IMR-90 (cell line): ENCODE measurements at regions not wholly inside any gene's neighbourhood (a gene's known extent, or its start where the extent isn't known, plus 50 kb on each side); places are given as distances from the start of the nearest gene placed in this dataset.

Experiments used
- ATAC-seq: fragments of 200-7000 bp; cut with Tn5 transposase; 2 replicates; pipeline ENCODE4 v1.9.1; 2020; ENCODE audit warnings: low read depth, mild to moderate bottlenecking, moderate library complexity
- BruUV-seq: library from RNA; stranded (reverse); fragments of 400-500 nt; replicated peaks from 2 replicates; lab custom pipeline; 2021; lab: Mats Ljungman, UMichigan
- CTCF ChIA-PET: fragments of 300-600 bp; formaldehyde crosslinking; extraction: SDS; loops from one replicate; lab custom pipeline; 2021; ENCODE audit warnings: antibody characterized with exemption; lab: Yijun Ruan, JAX
- POLR2A ChIA-PET: fragments of 300-600 bp; sonication (Branson Sonifier 250); formaldehyde crosslinking; loops from one replicate; lab custom pipeline; 2022; ENCODE audit warnings: antibody characterized with exemption; ENCODE audit not compliant: unreplicated experiment; lab: Charles Lee
- DNase-seq: peaks from one replicate; pipeline ENCODE4 v3.0.0; 2013
- H2AFZ ChIP-seq: replicated peaks from 2 replicates; pipeline ENCODE3; 2013; ENCODE audit warnings: low read length, mild to moderate bottlenecking; ENCODE audit not compliant: poor library complexity
- H2AK5ac ChIP-seq: 2 replicates; pipeline ENCODE4 v1.6.1; 2013; ENCODE audit warnings: low read depth, low read length, inconsistent platforms
- H2AK9ac ChIP-seq: replicated peaks from 2 replicates; pipeline ENCODE3; 2013; ENCODE audit warnings: mild to moderate bottlenecking, low read depth, low read length, moderate library complexity; ENCODE audit not compliant: poor library complexity
- H2BK120ac ChIP-seq: 2 replicates; pipeline ENCODE4 v1.6.1; 2013; ENCODE audit warnings: low read depth, low read length, inconsistent platforms
- H2BK15ac ChIP-seq: 3 replicates; pipeline ENCODE4 v1.6.1; 2013; ENCODE audit warnings: low read depth, low read length, inconsistent platforms
- H2BK20ac ChIP-seq: 2 replicates; pipeline ENCODE4 v1.6.1; 2013; ENCODE audit warnings: low read depth, mild to moderate bottlenecking, inconsistent platforms, low read length, moderate library complexity
- H2BK5ac ChIP-seq: 2 replicates; pipeline ENCODE4 v1.6.1; 2013; ENCODE audit warnings: mild to moderate bottlenecking, low read depth, low read length, inconsistent platforms; ENCODE audit not compliant: poor library complexity, severe bottlenecking
- H3K14ac ChIP-seq: replicated peaks from 2 replicates; pipeline ENCODE4 v1.6.1; 2013; ENCODE audit warnings: low read depth, low read length, inconsistent platforms
- H3K18ac ChIP-seq: 2 replicates; pipeline ENCODE4 v1.6.1; 2013; ENCODE audit warnings: low read depth, low read length, control low read depth
- H3K23ac ChIP-seq: 2 replicates; pipeline ENCODE4 v1.6.1; 2013; ENCODE audit warnings: low read depth, low read length, inconsistent platforms
- H3K27ac ChIP-seq: 2 replicates; pipeline ENCODE4 v1.5.1; 2013; ENCODE audit warnings: mild to moderate bottlenecking, control low read depth, low read length; ENCODE audit not compliant: insufficient read depth
- H3K27me3 ChIP-seq: 2 replicates; pipeline ENCODE4 v1.6.1; 2013; ENCODE audit warnings: low read length; ENCODE audit not compliant: control insufficient read depth, insufficient read depth
- H3K36me3 ChIP-seq: 2 replicates; pipeline ENCODE4 v1.6.1; 2013; ENCODE audit warnings: low read length, mixed read lengths; ENCODE audit not compliant: control insufficient read depth, insufficient read depth
- H3K4ac ChIP-seq: 2 replicates; pipeline ENCODE4 v1.6.1; 2013; ENCODE audit warnings: low read depth, low read length, inconsistent platforms
- H3K4me1 ChIP-seq: 2 replicates; pipeline ENCODE4 v1.6.1; 2013; ENCODE audit warnings: low read length, mixed read lengths; ENCODE audit not compliant: control insufficient read depth, insufficient read depth
- H3K4me2 ChIP-seq: 2 replicates; pipeline ENCODE4 v1.6.1; 2013; ENCODE audit warnings: low read depth, mild to moderate bottlenecking, control low read depth, low read length, moderate library complexity
- H3K4me3 ChIP-seq: 2 replicates; pipeline ENCODE4 v1.5.1; 2013; ENCODE audit warnings: low read depth, mild to moderate bottlenecking, control low read depth, low read length, moderate library complexity; ENCODE audit not compliant: insufficient read depth
- H3K56ac ChIP-seq: 2 replicates; pipeline ENCODE4 v1.6.1; 2013; ENCODE audit warnings: low read length, inconsistent platforms; ENCODE audit not compliant: insufficient read depth; ENCODE audit errors: extremely low read depth
- H3K79me1 ChIP-seq, 2 experiments: 2 replicates each; pipeline ENCODE4 v1.6.1; 2013; ENCODE audit warnings: low read length in 2 of 2, inconsistent platforms in 1 of 2, low read depth in 1 of 2
- H3K9ac ChIP-seq: 2 replicates; pipeline ENCODE4 v1.6.1; 2013; ENCODE audit warnings: low read depth, low read length, control low read depth
- H3K9me1 ChIP-seq: 2 replicates; pipeline ENCODE4 v1.6.1; 2013; ENCODE audit warnings: low read length, inconsistent platforms; ENCODE audit not compliant: insufficient read depth
- H3K9me3 ChIP-seq: 2 replicates; pipeline ENCODE4 v1.6.1; 2013; ENCODE audit warnings: low read length; ENCODE audit not compliant: control insufficient read depth, insufficient read depth
- H4K20me1 ChIP-seq: 2 replicates; pipeline ENCODE4 v1.6.1; 2013; ENCODE audit warnings: low read length, inconsistent platforms; ENCODE audit not compliant: insufficient read depth
- H4K5ac ChIP-seq: 2 replicates; pipeline ENCODE4 v1.6.1; 2013; ENCODE audit warnings: mild to moderate bottlenecking, low read depth, low read length, control low read depth
- H4K8ac ChIP-seq, 2 experiments: 2 replicates each; pipeline ENCODE4 v1.6.1; 2013; ENCODE audit warnings: low read depth in 2 of 2, low read length in 2 of 2, control low read depth in 1 of 2, inconsistent platforms in 1 of 2
- H4K91ac ChIP-seq: 2 replicates; pipeline ENCODE4 v1.6.1; 2013; ENCODE audit warnings: low read depth, low read length, inconsistent platforms; ENCODE audit not compliant: insufficient read depth
- BHLHE40 ChIP-seq: fragments of 150-350 bp; IDR thresholded peaks from 2 replicates; pipeline ENCODE4 v1.6.1; 2016; ENCODE audit warnings: mild to moderate bottlenecking, low read depth, low read length
- CEBPB ChIP-seq: IDR thresholded peaks from 2 replicates; pipeline ENCODE4 v1.6.1; 2012; ENCODE audit warnings: low read depth, low read length, improper control_type of control experiment
- CHD1 ChIP-seq: IDR thresholded peaks from 2 replicates; pipeline ENCODE4 v1.6.1; 2012; ENCODE audit warnings: low read depth, low read length, improper control_type of control experiment
- CTCF ChIP-seq: conservative IDR thresholded peaks from 2 replicates; pipeline ENCODE4 v1.5.1; 2012; ENCODE audit warnings: mild to moderate bottlenecking, low read depth, low read length, improper control_type of control experiment
- FOS ChIP-seq: fragments of 150-350 bp; IDR thresholded peaks from 2 replicates; pipeline ENCODE4 v1.6.1; 2016; ENCODE audit warnings: low read depth, low read length
- MAFK ChIP-seq: IDR thresholded peaks from 2 replicates; pipeline ENCODE4 v1.6.1; 2012; ENCODE audit warnings: low read depth, low read length, improper control_type of control experiment
- MAZ ChIP-seq: IDR thresholded peaks from 2 replicates; pipeline ENCODE4 v1.6.1; 2012; ENCODE audit warnings: low read depth, mild to moderate bottlenecking, low read length, improper control_type of control experiment, moderate library complexity, borderline replicate concordance
- MXI1 ChIP-seq: IDR thresholded peaks from 2 replicates; pipeline ENCODE4 v1.6.1; 2012; ENCODE audit warnings: low read depth, mild to moderate bottlenecking, low read length, moderate library complexity, borderline replicate concordance
- NFE2L2 ChIP-seq: fragments of 150-350 bp; IDR thresholded peaks from 2 replicates; pipeline ENCODE4 v1.6.1; 2016; ENCODE audit warnings: low read depth, mild to moderate bottlenecking, low read length
- POLR2A ChIP-seq: IDR thresholded peaks from 2 replicates; pipeline ENCODE4 v1.6.1; 2012; ENCODE audit warnings: mild to moderate bottlenecking, low read depth, low read length
- RAD21 ChIP-seq: IDR thresholded peaks from 2 replicates; pipeline ENCODE4 v1.6.1; 2012; ENCODE audit warnings: low read length, improper control_type of control experiment
- RCOR1 ChIP-seq: IDR thresholded peaks from 2 replicates; pipeline ENCODE4 v1.6.1; 2012; ENCODE audit warnings: mild to moderate bottlenecking, low read length, improper control_type of control experiment; ENCODE audit not compliant: insufficient replicate concordance
- RFX5 ChIP-seq: IDR thresholded peaks from 2 replicates; pipeline ENCODE4 v1.8.0; 2012; ENCODE audit warnings: low read depth, mild to moderate bottlenecking, low read length, moderate library complexity
- SMC3 ChIP-seq: fragments of 150-350 bp; IDR thresholded peaks from 2 replicates; pipeline ENCODE4 v1.6.1; 2016; ENCODE audit warnings: low read depth, mild to moderate bottlenecking, antibody characterized with exemption, low read length, moderate library complexity
- USF2 ChIP-seq: fragments of 150-350 bp; IDR thresholded peaks from 2 replicates; pipeline ENCODE4 v1.6.1; 2017; ENCODE audit warnings: mild to moderate bottlenecking, antibody characterized with exemption, low read length, low read depth
- WGBS, 2 experiments: methylation state at CpG; one replicate each; pipeline versions ENCODE4 v1.1.5 to v1.1.7; 2013; ENCODE audit warnings: missing lambda C conversion rate in 2 of 2; ENCODE audit not compliant: insufficient read length in 1 of 2; ENCODE audit errors: extremely low coverage in 2 of 2; 5-methylcytosine and 5-hydroxymethylcytosine counted together
- dilution Hi-C: fragments of 300-500 bp; cut with HindIII; formaldehyde crosslinking; loops from one replicate; pipeline ENCODE4 v1.14.3; 2018; ENCODE audit warnings: low sequenced_read_pairs; ENCODE audit not compliant: unreplicated experiment
- in situ Hi-C: fragments of 300-500 bp; cut with MboI; formaldehyde crosslinking; loops from 3 replicates; pipeline ENCODE4 v1.14.3; 2019; ENCODE audit warnings: low sequenced_read_pairs, inconsistent platforms, mixed read lengths
- intact Hi-C: fragments of 100-400 bp; cut with micrococcal nuclease; formaldehyde crosslinking; loops from 2 replicates; pipeline ENCODE4 v1.10.0; 2022

DNA sequence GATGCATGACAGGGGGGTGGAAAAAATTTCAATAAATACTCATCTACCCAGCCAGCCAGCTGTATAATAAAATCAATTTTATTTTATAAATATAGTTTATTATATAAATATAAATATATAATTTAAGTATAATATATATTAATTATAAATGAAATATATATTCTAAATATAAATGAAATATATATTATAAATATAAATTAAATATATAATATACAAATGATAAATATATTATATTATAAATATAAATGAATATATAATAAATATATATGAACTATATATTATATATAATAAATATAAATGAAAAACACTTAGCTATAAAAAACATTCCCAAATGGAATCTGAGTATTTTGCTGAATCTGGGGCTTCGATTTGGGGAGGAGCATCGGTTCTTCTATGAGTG, 79.4 kb upstream of the CDCA7L start:
- ChIA-PET POLR2A (no interaction called here), CTCF (no interaction called here)
- Histone ChIP-seq H3K79me1 (no peaks in the 10 kb centered on the region), H3K56ac (no peak overlapping the region), H3K36me3 (no peaks in the 10 kb centered on the region), H3K4me3 (no peak overlapping the region), H4K5ac (no peak overlapping the region), H2BK20ac (no peak overlapping the region), H3K4ac (no peak overlapping the region), H4K20me1 (no peaks in the 10 kb centered on the region), H2BK120ac (no peak overlapping the region), H4K8ac (no peak overlapping the region), H3K4me2 (no peak overlapping the region), H3K18ac (no peak overlapping the region), H2AK9ac (no peak overlapping the region), H3K27ac (no peak overlapping the region), H2AK5ac (no peak overlapping the region), H3K9me3 (no peaks in the 10 kb centered on the region), H3K14ac (no peak overlapping the region), H3K4me1 (no peaks in the 10 kb centered on the region), H4K91ac (no peak overlapping the region), H3K9ac (no peak overlapping the region), H3K23ac (no peak overlapping the region), H3K9me1 (no peaks in the 10 kb centered on the region), H3K27me3 (no peaks in the 10 kb centered on the region), H2AFZ (no peak overlapping the region), H2BK5ac (no peak overlapping the region), H2BK15ac (no peak overlapping the region)
- BruUV-seq: no TSS peak
- intact Hi-C loops: no loop called here
- dilution Hi-C loops: no loop called here
- TF ChIP-seq MAFK: no peak
- no peak for TF ChIP-seq RFX5
- TF ChIP-seq SMC3: no peak
- TF ChIP-seq RAD21: no peak
- no peak for TF ChIP-seq MAZ
- TF ChIP-seq MXI1: no peak
- TF ChIP-seq USF2: no peak
- TF ChIP-seq FOS: no peak
- TF ChIP-seq BHLHE40: no peak
- TF ChIP-seq CHD1: no peak
- TF ChIP-seq CEBPB: no peak
- no peak for TF ChIP-seq POLR2A
- TF ChIP-seq RCOR1: no peak
- no peak for TF ChIP-seq CTCF
- no peak for TF ChIP-seq NFE2L2
- ATAC-seq (no peak), DNase-seq (no peak)
- in situ Hi-C loops: no loop called here
- WGBS, 2 experiments: no CpG with 5 or more reads among the region's 2 CpGs
